ENCODE measurements at regions not wholly inside any gene's neighbourhood (a gene's known extent, or its start where the extent isn't known, plus 50 kb on each side); places are given as distances from the start of the nearest gene placed in this dataset.

DNA sequence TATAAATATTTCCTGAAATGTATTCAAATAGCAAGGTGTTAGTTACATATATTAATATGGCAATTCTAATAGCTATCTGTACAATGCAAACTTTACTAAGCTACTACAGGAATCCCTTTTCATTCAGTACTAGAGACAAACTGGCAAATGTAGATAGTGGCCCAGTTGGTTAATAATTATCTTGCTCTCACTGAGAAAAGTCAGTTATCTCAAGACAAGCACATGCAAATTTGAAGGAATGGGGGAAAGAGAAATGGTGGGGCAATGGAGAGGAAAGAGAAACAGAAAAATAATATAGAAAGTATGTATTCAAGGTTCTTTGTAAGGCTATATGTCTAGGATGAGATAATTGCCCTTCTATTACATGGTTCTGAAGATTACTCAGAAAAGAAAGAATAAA is 280.0 kb downstream of the FIGN start (continued):
- TF ChIP-seq, protein P1, sequence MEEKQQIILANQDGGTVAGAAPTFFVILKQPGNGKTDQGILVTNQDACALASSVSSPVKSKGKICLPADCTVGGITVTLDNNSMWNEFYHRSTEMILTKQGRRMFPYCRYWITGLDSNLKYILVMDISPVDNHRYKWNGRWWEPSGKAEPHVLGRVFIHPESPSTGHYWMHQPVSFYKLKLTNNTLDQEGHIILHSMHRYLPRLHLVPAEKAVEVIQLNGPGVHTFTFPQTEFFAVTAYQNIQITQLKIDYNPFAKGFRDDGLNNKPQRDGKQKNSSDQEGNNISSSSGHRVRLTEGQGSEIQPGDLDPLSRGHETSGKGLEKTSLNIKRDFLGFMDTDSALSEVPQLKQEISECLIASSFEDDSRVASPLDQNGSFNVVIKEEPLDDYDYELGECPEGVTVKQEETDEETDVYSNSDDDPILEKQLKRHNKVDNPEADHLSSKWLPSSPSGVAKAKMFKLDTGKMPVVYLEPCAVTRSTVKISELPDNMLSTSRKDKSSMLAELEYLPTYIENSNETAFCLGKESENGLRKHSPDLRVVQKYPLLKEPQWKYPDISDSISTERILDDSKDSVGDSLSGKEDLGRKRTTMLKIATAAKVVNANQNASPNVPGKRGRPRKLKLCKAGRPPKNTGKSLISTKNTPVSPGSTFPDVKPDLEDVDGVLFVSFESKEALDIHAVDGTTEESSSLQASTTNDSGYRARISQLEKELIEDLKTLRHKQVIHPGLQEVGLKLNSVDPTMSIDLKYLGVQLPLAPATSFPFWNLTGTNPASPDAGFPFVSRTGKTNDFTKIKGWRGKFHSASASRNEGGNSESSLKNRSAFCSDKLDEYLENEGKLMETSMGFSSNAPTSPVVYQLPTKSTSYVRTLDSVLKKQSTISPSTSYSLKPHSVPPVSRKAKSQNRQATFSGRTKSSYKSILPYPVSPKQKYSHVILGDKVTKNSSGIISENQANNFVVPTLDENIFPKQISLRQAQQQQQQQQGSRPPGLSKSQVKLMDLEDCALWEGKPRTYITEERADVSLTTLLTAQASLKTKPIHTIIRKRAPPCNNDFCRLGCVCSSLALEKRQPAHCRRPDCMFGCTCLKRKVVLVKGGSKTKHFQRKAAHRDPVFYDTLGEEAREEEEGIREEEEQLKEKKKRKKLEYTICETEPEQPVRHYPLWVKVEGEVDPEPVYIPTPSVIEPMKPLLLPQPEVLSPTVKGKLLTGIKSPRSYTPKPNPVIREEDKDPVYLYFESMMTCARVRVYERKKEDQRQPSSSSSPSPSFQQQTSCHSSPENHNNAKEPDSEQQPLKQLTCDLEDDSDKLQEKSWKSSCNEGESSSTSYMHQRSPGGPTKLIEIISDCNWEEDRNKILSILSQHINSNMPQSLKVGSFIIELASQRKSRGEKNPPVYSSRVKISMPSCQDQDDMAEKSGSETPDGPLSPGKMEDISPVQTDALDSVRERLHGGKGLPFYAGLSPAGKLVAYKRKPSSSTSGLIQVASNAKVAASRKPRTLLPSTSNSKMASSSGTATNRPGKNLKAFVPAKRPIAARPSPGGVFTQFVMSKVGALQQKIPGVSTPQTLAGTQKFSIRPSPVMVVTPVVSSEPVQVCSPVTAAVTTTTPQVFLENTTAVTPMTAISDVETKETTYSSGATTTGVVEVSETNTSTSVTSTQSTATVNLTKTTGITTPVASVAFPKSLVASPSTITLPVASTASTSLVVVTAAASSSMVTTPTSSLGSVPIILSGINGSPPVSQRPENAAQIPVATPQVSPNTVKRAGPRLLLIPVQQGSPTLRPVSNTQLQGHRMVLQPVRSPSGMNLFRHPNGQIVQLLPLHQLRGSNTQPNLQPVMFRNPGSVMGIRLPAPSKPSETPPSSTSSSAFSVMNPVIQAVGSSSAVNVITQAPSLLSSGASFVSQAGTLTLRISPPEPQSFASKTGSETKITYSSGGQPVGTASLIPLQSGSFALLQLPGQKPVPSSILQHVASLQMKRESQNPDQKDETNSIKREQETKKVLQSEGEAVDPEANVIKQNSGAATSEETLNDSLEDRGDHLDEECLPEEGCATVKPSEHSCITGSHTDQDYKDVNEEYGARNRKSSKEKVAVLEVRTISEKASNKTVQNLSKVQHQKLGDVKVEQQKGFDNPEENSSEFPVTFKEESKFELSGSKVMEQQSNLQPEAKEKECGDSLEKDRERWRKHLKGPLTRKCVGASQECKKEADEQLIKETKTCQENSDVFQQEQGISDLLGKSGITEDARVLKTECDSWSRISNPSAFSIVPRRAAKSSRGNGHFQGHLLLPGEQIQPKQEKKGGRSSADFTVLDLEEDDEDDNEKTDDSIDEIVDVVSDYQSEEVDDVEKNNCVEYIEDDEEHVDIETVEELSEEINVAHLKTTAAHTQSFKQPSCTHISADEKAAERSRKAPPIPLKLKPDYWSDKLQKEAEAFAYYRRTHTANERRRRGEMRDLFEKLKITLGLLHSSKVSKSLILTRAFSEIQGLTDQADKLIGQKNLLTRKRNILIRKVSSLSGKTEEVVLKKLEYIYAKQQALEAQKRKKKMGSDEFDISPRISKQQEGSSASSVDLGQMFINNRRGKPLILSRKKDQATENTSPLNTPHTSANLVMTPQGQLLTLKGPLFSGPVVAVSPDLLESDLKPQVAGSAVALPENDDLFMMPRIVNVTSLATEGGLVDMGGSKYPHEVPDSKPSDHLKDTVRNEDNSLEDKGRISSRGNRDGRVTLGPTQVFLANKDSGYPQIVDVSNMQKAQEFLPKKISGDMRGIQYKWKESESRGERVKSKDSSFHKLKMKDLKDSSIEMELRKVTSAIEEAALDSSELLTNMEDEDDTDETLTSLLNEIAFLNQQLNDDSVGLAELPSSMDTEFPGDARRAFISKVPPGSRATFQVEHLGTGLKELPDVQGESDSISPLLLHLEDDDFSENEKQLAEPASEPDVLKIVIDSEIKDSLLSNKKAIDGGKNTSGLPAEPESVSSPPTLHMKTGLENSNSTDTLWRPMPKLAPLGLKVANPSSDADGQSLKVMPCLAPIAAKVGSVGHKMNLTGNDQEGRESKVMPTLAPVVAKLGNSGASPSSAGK (IDR thresholded peaks at IDR 0.05), result no peak
- no peak for TF ChIP-seq RCOR1 (IDR thresholded peaks at IDR 0.05; ENCODE audit: borderline replicate concordance in 1 of 2, low read depth in 2 of 2, low read length in 2 of 2)
